OCI-LY7 (cell line): ENCODE measurements at regions not wholly inside any gene's neighbourhood (a gene's known extent, or its start where the extent isn't known, plus 50 kb on each side); places are given as distances from the start of the nearest gene placed in this dataset.

ENCODE experiments used
- CTCF ChIP-seq: fragments of 200-600 bp; sonication (generic); conservative IDR thresholded peaks from 2 replicates; pipeline ENCODE4 v1.5.1; 2014; ENCODE audit warnings: mild to moderate bottlenecking, antibody characterized with exemption, low read length, moderate library complexity, mixed read lengths
- EZH2phosphoT487 ChIP-seq: fragments of 200-600 bp; sonication (generic); IDR thresholded peaks from 2 replicates; pipeline ENCODE4 v1.6.1; 2018; ENCODE audit warnings: low read depth, borderline replicate concordance, mild to moderate bottlenecking, mixed run types, antibody characterized with exemption, low read length, moderate library complexity, mixed read lengths

GRCh38 chr2:228444161-228444560, 262.7 kb upstream of the SPHKAP start:
- TF ChIP-seq CTCF (no peak), EZH2phosphoT487 (no peak)
